Fibroblast of lung (primary cell): ENCODE measurements at regions not wholly inside any gene's neighbourhood (a gene's known extent, or its start where the extent isn't known, plus 50 kb on each side); places are given as distances from the start of the nearest gene placed in this dataset.
"Not testable (repeated sequence)": the region's sequence is repeated elsewhere in the genome, so short reads cannot be mapped to it uniquely, and the experiment has no call there.

Experiments
- DNase-seq, 2 donors: peaks; one replicate each; pipeline versions ENCODE4 v3.0.0 to v3.0.0-alpha.2; 2010; ENCODE audit warnings: low read depth in 2 of 2
- H2AFZ ChIP-seq: 2 replicates; pipeline ENCODE4 v1.5.1; 2012; ENCODE audit warnings: low read length, control low read depth, inconsistent platforms
- H3K27ac ChIP-seq: 2 replicates; pipeline ENCODE4 v1.5.1; 2011; ENCODE audit warnings: low read length, control low read depth; ENCODE audit not compliant: insufficient read depth
- H3K27me3 ChIP-seq: 2 replicates; pipeline ENCODE4 v1.5.1; 2011; ENCODE audit warnings: mild to moderate bottlenecking, low read length; ENCODE audit not compliant: control insufficient read depth, insufficient read depth
- H3K36me3 ChIP-seq: 2 replicates; pipeline ENCODE4 v1.5.1; 2011; ENCODE audit warnings: low read length; ENCODE audit not compliant: control insufficient read depth, insufficient read depth
- H3K4me1 ChIP-seq: 2 replicates; pipeline ENCODE4 v1.5.1; 2011; ENCODE audit warnings: low read length; ENCODE audit not compliant: control insufficient read depth, insufficient read depth; ENCODE audit errors: extremely low read depth
- H3K4me2 ChIP-seq: 2 replicates; pipeline ENCODE4 v1.5.1; 2011; ENCODE audit warnings: low read length, control low read depth; ENCODE audit not compliant: insufficient read depth; ENCODE audit errors: extremely low read depth
- H3K4me3 ChIP-seq, 4 experiments: fragments of 200-600 bp in 1 of 4; sonication (generic) in 1 of 4; replicated peaks in 1 of 4; 2 replicates each; pipeline ENCODE4 v1.5.1; 2011 to 2016; ENCODE audit warnings: low read length in 4 of 4, low read depth in 3 of 4, mild to moderate bottlenecking in 3 of 4, control low read depth in 2 of 4, inconsistent platforms in 1 of 4, mixed read lengths in 1 of 4; ENCODE audit not compliant: insufficient read depth in 1 of 4; ENCODE audit errors: control extremely low read depth in 1 of 4
- H3K79me2 ChIP-seq: 2 replicates; pipeline ENCODE4 v1.5.1; 2012; ENCODE audit warnings: mild to moderate bottlenecking, low read length, inconsistent platforms; ENCODE audit not compliant: control insufficient read depth, insufficient read depth
- H3K9ac ChIP-seq: 2 replicates; pipeline ENCODE4 v1.5.1; 2011; ENCODE audit warnings: mild to moderate bottlenecking, low read length, control low read depth; ENCODE audit not compliant: insufficient read depth
- H3K9me3 ChIP-seq: 2 replicates; pipeline ENCODE4 v1.5.1; 2012; ENCODE audit warnings: low read depth, low read length; ENCODE audit not compliant: control insufficient read depth, insufficient read depth
- H4K20me1 ChIP-seq: 2 replicates; pipeline ENCODE4 v1.5.1; 2011; ENCODE audit warnings: low read length; ENCODE audit not compliant: control insufficient read depth, insufficient read depth; ENCODE audit errors: extremely low read depth

- not testable (repeated sequence) for H3K4me2 ChIP-seq, H3K79me2 ChIP-seq, H3K9me3 ChIP-seq, H3K36me3 ChIP-seq, H2AFZ ChIP-seq, H3K4me3 ChIP-seq, H4K20me1 ChIP-seq, H3K27ac ChIP-seq, DNase-seq, H3K9ac ChIP-seq, H3K27me3 ChIP-seq, H3K4me1 ChIP-seq
Measured at GRCh38 chr9:66764799-66765493, 135.6 kb upstream of the ZNF658 start.

DNA sequence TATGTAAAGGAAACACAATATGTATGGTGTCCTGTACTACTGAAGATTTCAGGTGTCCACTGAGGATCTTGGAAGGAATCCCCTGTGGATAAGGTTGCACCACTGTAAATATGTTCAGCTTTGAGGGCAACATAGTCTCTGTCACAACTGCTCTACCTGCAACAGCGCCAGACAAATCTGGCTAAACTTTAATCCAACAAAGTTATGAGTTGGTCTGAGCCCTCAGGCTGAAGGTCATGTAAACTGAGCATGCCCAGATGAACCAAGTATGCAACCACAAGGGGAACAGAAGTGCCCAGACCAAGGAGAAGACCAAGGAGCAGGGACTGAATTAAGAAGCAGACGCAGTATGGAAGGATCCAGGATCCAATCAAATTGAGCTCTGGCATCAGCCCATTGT lies 135.0 kb upstream of the ZNF658 start:
- H3K9ac ChIP-seq, result not testable (repeated sequence)

DNA sequence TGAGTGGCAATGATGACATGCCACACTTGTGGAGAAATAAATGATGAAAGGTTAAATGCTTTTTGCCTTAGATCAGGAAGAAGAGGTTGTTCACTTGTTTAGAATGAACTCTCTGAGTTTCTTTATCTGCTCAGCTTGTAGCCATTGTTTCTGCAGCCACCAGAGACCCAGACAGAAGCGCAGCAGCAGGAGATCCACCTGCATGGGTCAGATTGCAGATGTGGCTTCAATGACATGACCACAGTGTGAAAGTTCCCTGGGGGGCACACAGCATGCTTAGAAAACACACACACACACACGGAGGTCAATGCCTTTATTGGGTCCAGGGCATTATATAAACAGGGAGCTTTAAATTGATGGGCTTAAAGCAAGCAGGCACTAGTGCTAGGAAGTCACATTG lies 129.0 kb upstream of the ZNF658 start:
- not testable (repeated sequence) for H3K27me3 ChIP-seq, H4K20me1 ChIP-seq, H3K4me1 ChIP-seq, H3K27ac ChIP-seq, DNase-seq, H2AFZ ChIP-seq, H3K4me3 ChIP-seq, H3K9me3 ChIP-seq, H3K4me2 ChIP-seq, H3K9ac ChIP-seq, H3K79me2 ChIP-seq, H3K36me3 ChIP-seq

More for the DNA sequence above, 135.0 kb upstream of the ZNF658 start:
- H3K27ac ChIP-seq, H3K9me3 ChIP-seq, H3K4me1 ChIP-seq, H3K36me3 ChIP-seq, H2AFZ ChIP-seq, H3K4me2 ChIP-seq, H3K4me3 ChIP-seq, H3K79me2 ChIP-seq, DNase-seq, H4K20me1 ChIP-seq, H3K27me3 ChIP-seq: not testable (repeated sequence)

DNA sequence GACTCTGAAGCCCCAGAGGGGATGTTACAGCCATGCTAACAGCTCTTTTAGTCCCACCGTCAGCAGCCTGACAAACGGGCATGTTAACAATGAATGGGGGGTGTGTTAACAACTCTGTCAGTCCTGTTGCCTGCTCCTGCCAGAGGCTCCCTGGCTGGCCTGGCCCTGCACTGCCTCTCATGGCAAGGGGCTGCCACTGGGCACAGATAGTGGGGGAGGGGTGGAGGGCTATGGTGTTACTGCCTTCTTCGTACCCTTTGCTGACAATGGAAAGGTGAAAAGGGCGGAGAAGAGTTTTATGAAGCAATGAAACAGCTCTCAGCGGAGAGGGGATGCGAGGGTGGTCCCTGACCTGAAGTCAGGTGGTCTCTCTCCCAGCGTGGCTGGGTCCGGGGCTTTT lies 125.9 kb upstream of the ZNF658 start:
- not testable (repeated sequence) for H3K4me1 ChIP-seq, H3K27ac ChIP-seq, H3K9me3 ChIP-seq, H2AFZ ChIP-seq, H3K4me3 ChIP-seq, H3K4me2 ChIP-seq, H3K9ac ChIP-seq, H3K27me3 ChIP-seq, H3K79me2 ChIP-seq, DNase-seq, H3K36me3 ChIP-seq, H4K20me1 ChIP-seq

- H3K27me3 ChIP-seq, H3K4me3 ChIP-seq, H3K4me1 ChIP-seq, DNase-seq, H3K9me3 ChIP-seq, H3K79me2 ChIP-seq, H3K36me3 ChIP-seq, H4K20me1 ChIP-seq, H3K9ac ChIP-seq, H3K4me2 ChIP-seq, H2AFZ ChIP-seq, H3K27ac ChIP-seq: not testable (repeated sequence)
Measured at GRCh38 chr9:66779944-66780661, 120.4 kb upstream of the ZNF658 start.

DNA sequence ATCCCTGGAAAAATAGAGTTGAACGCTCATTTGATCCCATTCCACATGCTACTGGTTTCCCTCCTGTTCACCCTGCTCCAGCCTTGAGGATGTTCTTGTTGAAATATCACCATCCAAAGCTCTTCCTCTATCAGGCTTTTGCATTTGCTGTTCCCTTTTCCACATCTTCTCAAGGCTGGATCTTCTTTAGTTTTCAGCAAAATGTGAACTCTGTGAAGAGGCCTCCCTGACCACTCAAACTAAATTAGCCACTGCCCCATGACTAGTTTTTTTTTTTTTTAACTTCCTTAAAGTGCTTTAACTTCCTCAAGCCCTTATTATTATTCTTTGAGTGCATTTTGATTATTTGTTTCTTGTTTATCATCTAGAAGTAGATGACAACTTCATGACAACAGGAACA lies 119.3 kb upstream of the ZNF658 start:
- H3K4me2 ChIP-seq, H3K4me1 ChIP-seq, H2AFZ ChIP-seq, H3K36me3 ChIP-seq, H3K9ac ChIP-seq, H3K27me3 ChIP-seq, H3K4me3 ChIP-seq, DNase-seq, H4K20me1 ChIP-seq, H3K9me3 ChIP-seq, H3K27ac ChIP-seq, H3K79me2 ChIP-seq: not testable (repeated sequence)

GRCh38 chr9:66782010-66782409 lies 118.5 kb upstream of the ZNF658 start:
- not testable (repeated sequence) for H3K4me3 ChIP-seq

More at GRCh38 chr9:66782010-66782409, 118.5 kb upstream of the ZNF658 start:
- not testable (repeated sequence) for H3K27ac ChIP-seq, H3K9me3 ChIP-seq, H2AFZ ChIP-seq, H3K79me2 ChIP-seq, H3K4me1 ChIP-seq, H3K27me3 ChIP-seq, H4K20me1 ChIP-seq, DNase-seq, H3K9ac ChIP-seq, H3K36me3 ChIP-seq, H3K4me2 ChIP-seq
